SK-N-SH treated with all-trans-retinoic acid at 6 μM for 48 hours (cell line): ENCODE measurements at regions not wholly inside any gene's neighbourhood (a gene's known extent, or its start where the extent isn't known, plus 50 kb on each side); places are given as distances from the start of the nearest gene placed in this dataset.

Source experiments
- ATAC-seq: fragments of 200-7000 bp; cut with Tn5 transposase; 3 replicates; pipeline ENCODE4 v1.9.1; 2020; ENCODE audit warnings: mild to moderate bottlenecking, moderate library complexity
- ARNTL ChIP-seq: fragments of 450-650 bp; formaldehyde crosslinking; IDR thresholded peaks from 2 replicates; pipeline ENCODE4 v1.5.0; 2020; ENCODE audit warnings: low read depth, mild to moderate bottlenecking, moderate library complexity, borderline replicate concordance
- BACH2 ChIP-seq: fragments of 250-450 bp; sonication (Bioruptor Pico); IDR thresholded peaks from 2 replicates; pipeline ENCODE4 v1.9.0; 2021; ENCODE audit warnings: mild to moderate bottlenecking, borderline replicate concordance
- CREB5 ChIP-seq: fragments of 250-450 bp; sonication (Bioruptor Pico); IDR thresholded peaks from 2 replicates; pipeline ENCODE4 v1.5.1; 2020; ENCODE audit warnings: low read depth, mild to moderate bottlenecking, moderate library complexity
- CSDC2 ChIP-seq: fragments of 250-450 bp; sonication (Bioruptor Pico); IDR thresholded peaks from 2 replicates; pipeline ENCODE4 v1.5.0; 2020; ENCODE audit warnings: mild to moderate bottlenecking, moderate library complexity
- CSRNP3 ChIP-seq: fragments of 250-450 bp; sonication (Bioruptor Pico); IDR thresholded peaks from 2 replicates; pipeline ENCODE4 v1.5.1; 2021; ENCODE audit warnings: mild to moderate bottlenecking, moderate library complexity
- ESRRG ChIP-seq: fragments of 250-450 bp; sonication (Bioruptor Pico); IDR thresholded peaks from 2 replicates; pipeline ENCODE4 v1.6.1; 2021; ENCODE audit warnings: mild to moderate bottlenecking
- ISL1 ChIP-seq: fragments of 250-450 bp; sonication (Bioruptor Pico); IDR thresholded peaks from 2 replicates; pipeline ENCODE4 v2.1.2; 2022; ENCODE audit warnings: mild to moderate bottlenecking, moderate library complexity
- POU6F1 ChIP-seq: fragments of 250-450 bp; sonication (Bioruptor Pico); IDR thresholded peaks from 2 replicates; pipeline ENCODE4 v1.8.0; 2021; ENCODE audit warnings: low read depth, mild to moderate bottlenecking, moderate library complexity, borderline replicate concordance
- RARB ChIP-seq: fragments of 250-450 bp; sonication (Bioruptor Pico); IDR thresholded peaks from 2 replicates; pipeline ENCODE4 v1.8.0; 2021; ENCODE audit warnings: mild to moderate bottlenecking, moderate library complexity
- SNAI2 ChIP-seq: fragments of 250-450 bp; sonication (Bioruptor Pico); IDR thresholded peaks from 2 replicates; pipeline ENCODE4 v1.5.0; 2020; ENCODE audit warnings: mild to moderate bottlenecking, moderate library complexity
- TCF4 ChIP-seq: fragments of 250-450 bp; sonication (Bioruptor Pico); IDR thresholded peaks from 2 replicates; pipeline ENCODE4 v1.8.0; 2021; ENCODE audit warnings: mild to moderate bottlenecking, moderate library complexity, borderline replicate concordance
- TSHZ2 ChIP-seq: fragments of 250-450 bp; sonication (Bioruptor Pico); IDR thresholded peaks from 2 replicates; pipeline ENCODE4 v1.5.0; 2020; ENCODE audit warnings: mild to moderate bottlenecking, moderate library complexity
- ZC3H10 ChIP-seq: fragments of 250-450 bp; sonication (Bioruptor Pico); IDR thresholded peaks from 2 replicates; pipeline ENCODE4 v1.5.1; 2021; ENCODE audit warnings: mild to moderate bottlenecking, moderate library complexity
- ZFP3 ChIP-seq: fragments of 250-450 bp; sonication (Bioruptor Pico); IDR thresholded peaks from 2 replicates; pipeline ENCODE4 v1.5.0; 2020; ENCODE audit warnings: mild to moderate bottlenecking, moderate library complexity
- ZFP30 ChIP-seq: fragments of 450-650 bp; formaldehyde crosslinking; IDR thresholded peaks from 2 replicates; pipeline ENCODE4 v1.5.0; 2022; ENCODE audit warnings: mild to moderate bottlenecking, moderate library complexity
- ZNF565 ChIP-seq: fragments of 450-650 bp; formaldehyde crosslinking; conservative IDR thresholded peaks from 2 replicates; pipeline ENCODE4 v1.5.0; 2020; ENCODE audit warnings: low read depth, mild to moderate bottlenecking, moderate library complexity
- ZNF8 ChIP-seq: fragments of 450-650 bp; formaldehyde crosslinking; IDR thresholded peaks from 2 replicates; pipeline ENCODE4 v1.5.0; 2020; ENCODE audit warnings: mild to moderate bottlenecking, moderate library complexity

GRCh38 chr14:71642715-71643114, 289.5 kb upstream of the RGS6 start:
- TF ChIP-seq ZNF565 (CRISPR knock-in tag) (no peak), ZFP30 (CRISPR knock-in tag) (peak; percentile 95)
- no peak for ATAC-seq

GRCh38 chr14:71645656-71646055, 286.6 kb upstream of the RGS6 start:
- no peak for ATAC-seq
- peak; percentile 36 for TF ChIP-seq ISL1 (CRISPR knock-in tag)
- 0 out of 2 replicates have a peak, but pooled peaks have one; percentile 25 for TF ChIP-seq CREB5 (CRISPR knock-in tag)
- no peak for TF ChIP-seq CSRNP3 (CRISPR knock-in tag)
- TF ChIP-seq, all 23 proteins: peak for 2

- no peak for ATAC-seq
- TF ChIP-seq TSHZ2 (no peak), ARNTL (CRISPR knock-in tag) (no peak), CSRNP3 (CRISPR knock-in tag) (no peak), ZFP30 (CRISPR knock-in tag) (no peak), RARB (CRISPR knock-in tag) (no peak), TCF4 (CRISPR knock-in tag) (no peak)
These were observed 285.7 kb upstream of the RGS6 start for GRCh38 chr14:71646518-71646917.

GRCh38 chr14:71647086-71647784, 285.0 kb upstream of the RGS6 start:
- TF ChIP-seq ESRRG (CRISPR knock-in tag) (no peak), TCF4 (CRISPR knock-in tag) (no peak), ZFP3 (no peak), SNAI2 (no peak), ZFP30 (CRISPR knock-in tag) (no peak), POU6F1 (CRISPR knock-in tag) (no peak), ZC3H10 (no peak), TSHZ2 (no peak), CSDC2 (CRISPR knock-in tag) (no peak), CSRNP3 (CRISPR knock-in tag) (no peak), CREB5 (CRISPR knock-in tag) (no peak), ISL1 (CRISPR knock-in tag) (no peak), BACH2 (CRISPR knock-in tag) (no peak), ZNF8 (CRISPR knock-in tag) (no peak), RARB (CRISPR knock-in tag) (no peak)
- ATAC-seq: no peak
